PFSK-1 (cell line): ENCODE measurements at regions not wholly inside any gene's neighbourhood (a gene's known extent, or its start where the extent isn't known, plus 50 kb on each side); places are given as distances from the start of the nearest gene placed in this dataset.

Experiments
- POLR2AphosphoS5 ChIP-seq: IDR thresholded peaks from 2 replicates; pipeline ENCODE4 v1.6.1; 2012; ENCODE audit warnings: low read depth, mild to moderate bottlenecking, control low read depth, low read length, moderate library complexity
- REST ChIP-seq, 2 experiments: IDR thresholded peaks; 2 replicates each; pipeline versions ENCODE4 v1.6.1 to v1.8.0; 2011 to 2012; ENCODE audit warnings: low read depth in 2 of 2, low read length in 2 of 2, control low read depth in 1 of 2, inconsistent platforms in 1 of 2, mild to moderate bottlenecking in 1 of 2, moderate library complexity in 1 of 2; ENCODE audit not compliant: insufficient read depth in 1 of 2
- SIN3A ChIP-seq: IDR thresholded peaks from 2 replicates; pipeline ENCODE4 v1.6.1; 2012; ENCODE audit warnings: mild to moderate bottlenecking, low read length, moderate library complexity, borderline replicate concordance; ENCODE audit not compliant: insufficient read depth
- TAF1 ChIP-seq: IDR thresholded peaks from 2 replicates; pipeline ENCODE4 v1.6.1; 2012; ENCODE audit warnings: low read length, control low read depth, borderline replicate concordance; ENCODE audit not compliant: insufficient read depth

- TF ChIP-seq POLR2AphosphoS5: no peak
- no peak for TF ChIP-seq REST (IDR thresholded peaks at IDR 0.05; ENCODE audit: insufficient read depth in 1 of 2, low read depth in 2 of 2, low read length in 2 of 2)
- no peak for TF ChIP-seq TAF1
- TF ChIP-seq SIN3A: no peak
Observed at GRCh38 chr4:180081072-180081471, 2162.1 kb upstream of the TENM3 start.
